Activated CD8-positive, alpha-beta memory T cell treated with anti-CD3 and anti-CD28 coated beads, Interleukin-2, amount 10 ng/mL, durations not matched to agents 7 days and 5 days (primary cell): ENCODE measurements at regions not wholly inside any gene's neighbourhood (a gene's known extent, or its start where the extent isn't known, plus 50 kb on each side); places are given as distances from the start of the nearest gene placed in this dataset.

Source experiments
- ATAC-seq: fragments of 150-1000 bp; cut with Tn5 transposase; one replicate; pipeline ENCODE4 v1.10.0; 2021; ENCODE audit warnings: moderate library complexity
- CTCF ChIA-PET: fragments of 350-600 bp; sonication (Branson Sonifier 250); formaldehyde crosslinking; loops from one replicate; lab custom pipeline; 2021; ENCODE audit warnings: antibody characterized with exemption; lab: Charles Lee
- DNase-seq: peaks from one replicate; pipeline ENCODE4 v3.0.0-alpha.2; 2020
- H3K27ac Mint-ChIP-seq: one replicate; pipeline ENCODE4 v1.8.0; 2021; ENCODE audit warnings: mild to moderate bottlenecking, mixed read lengths
- H3K27me3 Mint-ChIP-seq: one replicate; pipeline ENCODE4 v1.8.0; 2021; ENCODE audit warnings: mixed read lengths
- H3K36me3 Mint-ChIP-seq: one replicate; pipeline ENCODE4 v1.8.0; 2021; ENCODE audit warnings: mild to moderate bottlenecking, mixed read lengths
- H3K4me1 Mint-ChIP-seq: one replicate; pipeline ENCODE4 v1.8.0; 2021; ENCODE audit warnings: mixed read lengths
- H3K4me3 Mint-ChIP-seq: one replicate; pipeline ENCODE4 v1.8.0; 2021; ENCODE audit warnings: mild to moderate bottlenecking, moderate library complexity, mixed read lengths
- H3K9me3 Mint-ChIP-seq: one replicate; pipeline ENCODE4 v1.8.0; 2022; ENCODE audit warnings: low read depth, mixed read lengths

GRCh38 chr20:39893003-39893685 is 795.9 kb downstream of the MAFB start:
- Mint-ChIP-seq H3K4me1 (no peaks in the 10 kb centered on the region), H3K27ac (no peak overlapping the region)
- CTCF ChIA-PET = no interaction called here

GRCh38 chr20:39890697-39891096 is 798.3 kb downstream of the MAFB start:
- Mint-ChIP-seq H3K9me3 (no peaks in the 10 kb centered on the region), H3K4me1 (no peaks in the 10 kb centered on the region), H3K4me3 (no peak overlapping the region), H3K27me3 (no peaks in the 10 kb centered on the region), H3K36me3 (no peaks in the 10 kb centered on the region), H3K27ac (no peak overlapping the region)
- CTCF ChIA-PET = no interaction called here
- DNase-seq = no peak
- no peak for ATAC-seq

More at GRCh38 chr20:39893003-39893685, 795.9 kb downstream of the MAFB start:
- no peaks in the 10 kb centered on the region for H3K36me3 Mint-ChIP-seq
- H3K9me3 Mint-ChIP-seq = no peaks in the 10 kb centered on the region
- H3K27me3 Mint-ChIP-seq = no peaks in the 10 kb centered on the region
- DNase-seq (no peak), ATAC-seq (no peak)
- H3K4me3 Mint-ChIP-seq = no peak overlapping the region

- ATAC-seq (no peak), DNase-seq (no peak)
- Mint-ChIP-seq H3K36me3 (no peaks in the 10 kb centered on the region), H3K4me3 (no peak overlapping the region), H3K9me3 (no peaks in the 10 kb centered on the region), H3K4me1 (no peaks in the 10 kb centered on the region), H3K27me3 (no peaks in the 10 kb centered on the region), H3K27ac (no peak overlapping the region)
- CTCF ChIA-PET = no interaction called here
Observed at GRCh38 chr20:39888310-39888709, 800.7 kb downstream of the MAFB start.

- ATAC-seq (no peak), DNase-seq (no peak)
- Mint-ChIP-seq H3K4me1 (no peaks in the 10 kb centered on the region), H3K27me3 (no peaks in the 10 kb centered on the region), H3K9me3 (no peaks in the 10 kb centered on the region), H3K27ac (no peak overlapping the region), H3K36me3 (no peaks in the 10 kb centered on the region), H3K4me3 (no peak overlapping the region)
- CTCF ChIA-PET = no interaction called here
Observed at GRCh38 chr20:39886650-39887190, 802.3 kb downstream of the MAFB start.

- Mint-ChIP-seq H3K36me3 (no peaks in the 10 kb centered on the region), H3K4me3 (no peak overlapping the region), H3K4me1 (no peaks in the 10 kb centered on the region), H3K27ac (no peak overlapping the region), H3K9me3 (no peaks in the 10 kb centered on the region), H3K27me3 (no peaks in the 10 kb centered on the region)
- CTCF ChIA-PET = no interaction called here
- DNase-seq (no peak), ATAC-seq (no peak)
Observed at GRCh38 chr20:39885975-39886649, 802.9 kb downstream of the MAFB start.

- H3K4me3 Mint-ChIP-seq = no peak overlapping the region
- H3K27me3 Mint-ChIP-seq = no peaks in the 10 kb centered on the region
- no peak for DNase-seq
- CTCF ChIA-PET = interaction anchor here (0.7 kb wide), 1 partner anchor 9 kb away, joined by 3 read pairs; no protein-coding TSS in a partner anchor
- H3K27ac Mint-ChIP-seq = no peak overlapping the region
- H3K9me3 Mint-ChIP-seq = no peaks in the 10 kb centered on the region
- ATAC-seq = no peak
- no peaks in the 10 kb centered on the region for H3K36me3 Mint-ChIP-seq
- H3K4me1 Mint-ChIP-seq = no peaks in the 10 kb centered on the region
Observed at GRCh38 chr20:39882806-39883205, 806.2 kb downstream of the MAFB start.

GRCh38 chr20:39880890-39881289 is 808.1 kb downstream of the MAFB start:
- Mint-ChIP-seq H3K27me3 (no peaks in the 10 kb centered on the region), H3K36me3 (no peaks in the 10 kb centered on the region), H3K4me3 (no peak overlapping the region), H3K9me3 (no peaks in the 10 kb centered on the region), H3K4me1 (no peaks in the 10 kb centered on the region), H3K27ac (no peak overlapping the region)
- ATAC-seq (no peak), DNase-seq (no peak)
- CTCF ChIA-PET = no interaction called here

GRCh38 chr20:39879296-39879695 is 809.7 kb downstream of the MAFB start:
- Mint-ChIP-seq H3K4me1 (no peaks in the 10 kb centered on the region), H3K9me3 (no peaks in the 10 kb centered on the region), H3K4me3 (no peak overlapping the region), H3K27me3 (no peaks in the 10 kb centered on the region), H3K36me3 (no peaks in the 10 kb centered on the region), H3K27ac (no peak overlapping the region)
- ATAC-seq = no peak
- CTCF ChIA-PET = no interaction called here
- no peak for DNase-seq

- Mint-ChIP-seq H3K27me3 (no peaks in the 10 kb centered on the region), H3K36me3 (no peaks in the 10 kb centered on the region), H3K4me1 (no peaks in the 10 kb centered on the region), H3K27ac (no peak overlapping the region), H3K4me3 (no peak overlapping the region), H3K9me3 (no peaks in the 10 kb centered on the region)
- CTCF ChIA-PET = no interaction called here
- ATAC-seq (no peak), DNase-seq (no peak)
Observed at GRCh38 chr20:39878809-39879208, 810.2 kb downstream of the MAFB start.

- Mint-ChIP-seq H3K27me3 (no peaks in the 10 kb centered on the region), H3K4me1 (no peaks in the 10 kb centered on the region), H3K9me3 (no peaks in the 10 kb centered on the region), H3K27ac (no peak overlapping the region), H3K4me3 (no peak overlapping the region), H3K36me3 (no peaks in the 10 kb centered on the region)
- ATAC-seq = no peak
- no peak for DNase-seq
- CTCF ChIA-PET = no interaction called here
Observed at GRCh38 chr20:39878320-39878719, 810.7 kb downstream of the MAFB start.

GRCh38 chr20:39877788-39878187 is 811.2 kb downstream of the MAFB start:
- H3K36me3 Mint-ChIP-seq = no peaks in the 10 kb centered on the region
- no peak for ATAC-seq
- no peak overlapping the region for H3K4me3 Mint-ChIP-seq
- no peaks in the 10 kb centered on the region for H3K27me3 Mint-ChIP-seq
- CTCF ChIA-PET = no interaction called here
- no peak overlapping the region for H3K27ac Mint-ChIP-seq
- H3K9me3 Mint-ChIP-seq = no peaks in the 10 kb centered on the region
- no peaks in the 10 kb centered on the region for H3K4me1 Mint-ChIP-seq
- no peak for DNase-seq

- no peak for DNase-seq
- CTCF ChIA-PET = no interaction called here
- H3K27me3 Mint-ChIP-seq = no peaks in the 10 kb centered on the region
- no peaks in the 10 kb centered on the region for H3K36me3 Mint-ChIP-seq
- no peaks in the 10 kb centered on the region for H3K4me1 Mint-ChIP-seq
- H3K27ac Mint-ChIP-seq = no peak overlapping the region
- no peak for ATAC-seq
- H3K4me3 Mint-ChIP-seq = no peak overlapping the region
- no peaks in the 10 kb centered on the region for H3K9me3 Mint-ChIP-seq
Observed at GRCh38 chr20:39876976-39877635, 811.9 kb downstream of the MAFB start.

- ATAC-seq (no peak), DNase-seq (no peak)
- no peaks in the 10 kb centered on the region for H3K4me1 Mint-ChIP-seq
- CTCF ChIA-PET = no interaction called here
- H3K27me3 Mint-ChIP-seq = no peaks in the 10 kb centered on the region
- no peak overlapping the region for H3K27ac Mint-ChIP-seq
- no peaks in the 10 kb centered on the region for H3K9me3 Mint-ChIP-seq
- no peak overlapping the region for H3K4me3 Mint-ChIP-seq
- H3K36me3 Mint-ChIP-seq = no peaks in the 10 kb centered on the region
Observed at GRCh38 chr20:39875492-39876110, 813.4 kb downstream of the MAFB start.
